ENCODE measurements at regions not wholly inside any gene's neighbourhood (a gene's known extent, or its start where the extent isn't known, plus 50 kb on each side); places are given as distances from the start of the nearest gene placed in this dataset.

DNA sequence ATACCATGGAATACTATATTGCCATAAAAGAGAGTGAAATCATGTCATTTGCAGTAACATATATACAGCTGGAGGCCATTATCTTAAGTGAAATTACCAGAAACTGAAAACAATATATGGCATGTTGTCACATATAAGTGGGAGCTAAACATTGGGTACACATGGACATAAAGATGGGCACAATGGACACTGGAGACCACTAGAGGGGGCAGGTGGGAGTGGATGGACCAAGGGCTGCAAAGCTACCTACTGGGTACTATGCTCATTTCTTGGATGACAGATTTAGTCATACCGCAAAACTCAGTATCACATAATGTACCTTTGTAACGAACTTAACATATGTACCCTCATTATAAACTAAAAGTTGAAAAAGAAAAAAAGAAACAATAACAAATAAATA, 1167.6 kb downstream of the NXPH1 start:
- TF ChIP-seq, protein P1, sequence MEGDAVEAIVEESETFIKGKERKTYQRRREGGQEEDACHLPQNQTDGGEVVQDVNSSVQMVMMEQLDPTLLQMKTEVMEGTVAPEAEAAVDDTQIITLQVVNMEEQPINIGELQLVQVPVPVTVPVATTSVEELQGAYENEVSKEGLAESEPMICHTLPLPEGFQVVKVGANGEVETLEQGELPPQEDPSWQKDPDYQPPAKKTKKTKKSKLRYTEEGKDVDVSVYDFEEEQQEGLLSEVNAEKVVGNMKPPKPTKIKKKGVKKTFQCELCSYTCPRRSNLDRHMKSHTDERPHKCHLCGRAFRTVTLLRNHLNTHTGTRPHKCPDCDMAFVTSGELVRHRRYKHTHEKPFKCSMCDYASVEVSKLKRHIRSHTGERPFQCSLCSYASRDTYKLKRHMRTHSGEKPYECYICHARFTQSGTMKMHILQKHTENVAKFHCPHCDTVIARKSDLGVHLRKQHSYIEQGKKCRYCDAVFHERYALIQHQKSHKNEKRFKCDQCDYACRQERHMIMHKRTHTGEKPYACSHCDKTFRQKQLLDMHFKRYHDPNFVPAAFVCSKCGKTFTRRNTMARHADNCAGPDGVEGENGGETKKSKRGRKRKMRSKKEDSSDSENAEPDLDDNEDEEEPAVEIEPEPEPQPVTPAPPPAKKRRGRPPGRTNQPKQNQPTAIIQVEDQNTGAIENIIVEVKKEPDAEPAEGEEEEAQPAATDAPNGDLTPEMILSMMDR (IDR thresholded peaks at IDR 0.05) = 0 out of 2 replicates have a peak, but pooled peaks have one; percentile 44
- TF ChIP-seq NR3C1 (CRISPR knock-in tag; conservative IDR thresholded peaks at IDR 0.05; ENCODE audit: low read depth) (no peak), ZBTB21 (CRISPR knock-in tag; IDR thresholded peaks at IDR 0.05; ENCODE audit: borderline replicate concordance) (no peak), SP1 (CRISPR knock-in tag; conservative IDR thresholded peaks at IDR 0.05) (no peak), ZNF317 (CRISPR knock-in tag; IDR thresholded peaks at IDR 0.05; ENCODE audit: borderline replicate concordance, low read depth) (no peak), JUN (CRISPR knock-in tag; IDR thresholded peaks at IDR 0.05) (no peak)
- TF ChIP-seq, protein P2, sequence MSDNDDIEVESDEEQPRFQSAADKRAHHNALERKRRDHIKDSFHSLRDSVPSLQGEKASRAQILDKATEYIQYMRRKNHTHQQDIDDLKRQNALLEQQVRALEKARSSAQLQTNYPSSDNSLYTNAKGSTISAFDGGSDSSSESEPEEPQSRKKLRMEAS (CRISPR knock-in tag; IDR thresholded peaks at IDR 0.05) = no peak
- TF ChIP-seq, protein P3, sequence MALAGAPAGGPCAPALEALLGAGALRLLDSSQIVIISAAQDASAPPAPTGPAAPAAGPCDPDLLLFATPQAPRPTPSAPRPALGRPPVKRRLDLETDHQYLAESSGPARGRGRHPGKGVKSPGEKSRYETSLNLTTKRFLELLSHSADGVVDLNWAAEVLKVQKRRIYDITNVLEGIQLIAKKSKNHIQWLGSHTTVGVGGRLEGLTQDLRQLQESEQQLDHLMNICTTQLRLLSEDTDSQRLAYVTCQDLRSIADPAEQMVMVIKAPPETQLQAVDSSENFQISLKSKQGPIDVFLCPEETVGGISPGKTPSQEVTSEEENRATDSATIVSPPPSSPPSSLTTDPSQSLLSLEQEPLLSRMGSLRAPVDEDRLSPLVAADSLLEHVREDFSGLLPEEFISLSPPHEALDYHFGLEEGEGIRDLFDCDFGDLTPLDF (CRISPR knock-in tag; IDR thresholded peaks at IDR 0.05) = no peak

Data from WTC11 (cell line).